UCSD-AML1 (cell line): ENCODE measurements at regions not wholly inside any gene's neighbourhood (a gene's known extent, or its start where the extent isn't known, plus 50 kb on each side); places are given as distances from the start of the nearest gene placed in this dataset.

ENCODE experiments used
- DNase-seq: peaks from one replicate; lab custom pipeline; 2025; ENCODE audit not compliant: unreplicated experiment; lab: John Stamatoyannopoulos, UW

DNA sequence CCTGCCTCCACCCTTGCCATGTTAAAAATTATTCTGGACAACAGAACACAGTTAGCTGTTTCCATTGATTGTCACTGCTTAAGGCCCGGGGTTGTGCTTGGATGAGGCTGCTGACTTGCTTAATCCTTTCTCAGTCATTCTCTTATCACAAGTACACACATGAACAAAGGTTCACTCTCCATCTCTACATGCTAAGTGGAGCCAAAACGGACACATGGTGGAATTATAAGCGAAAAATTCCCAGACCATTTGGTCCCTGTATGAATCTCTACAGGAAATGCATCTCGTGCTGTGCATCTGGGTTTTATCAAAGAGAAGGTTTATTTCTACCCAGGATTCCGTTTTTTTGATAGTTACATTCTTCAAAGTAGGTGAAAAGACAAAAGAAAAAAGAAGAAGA lies 177.5 kb upstream of the ETAA1 start:
- DNase-seq, result no peak

- no peak for DNase-seq
These were observed 175.9 kb upstream of the ETAA1 start for GRCh38 chr2:67221266-67221665.

DNA sequence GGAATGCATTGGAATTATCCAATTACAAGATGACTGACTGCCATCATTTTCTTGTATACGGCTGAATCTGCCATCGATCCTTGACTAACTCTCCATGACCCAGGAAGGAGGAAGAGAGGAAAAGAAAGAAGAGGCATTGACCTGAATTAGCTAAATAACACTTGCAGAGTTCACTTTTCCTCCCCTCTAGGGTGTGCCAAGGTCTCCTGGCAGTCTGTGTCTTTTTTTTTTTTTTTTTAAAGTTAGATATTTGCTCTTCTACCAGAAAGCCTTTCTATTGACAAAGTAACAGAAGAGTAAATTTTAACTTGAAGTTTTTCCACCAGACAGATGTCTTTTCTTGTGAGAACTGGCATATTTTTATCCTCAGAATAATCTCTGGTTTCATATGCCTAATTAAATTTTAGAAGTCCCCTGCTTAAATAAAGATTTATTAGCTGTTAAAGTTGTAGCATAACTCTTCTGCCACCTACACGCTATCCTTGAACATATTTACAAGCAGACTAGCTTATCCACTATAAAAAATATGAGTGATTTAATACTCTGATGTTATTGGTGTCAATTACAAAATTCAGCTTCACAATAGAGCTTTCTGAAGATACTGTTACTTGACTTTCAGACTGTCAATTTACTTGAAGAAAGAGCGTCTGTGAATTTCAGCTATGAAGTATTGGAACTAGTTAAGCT lies 171.7 kb upstream of the ETAA1 start:
- no peak for DNase-seq

DNA sequence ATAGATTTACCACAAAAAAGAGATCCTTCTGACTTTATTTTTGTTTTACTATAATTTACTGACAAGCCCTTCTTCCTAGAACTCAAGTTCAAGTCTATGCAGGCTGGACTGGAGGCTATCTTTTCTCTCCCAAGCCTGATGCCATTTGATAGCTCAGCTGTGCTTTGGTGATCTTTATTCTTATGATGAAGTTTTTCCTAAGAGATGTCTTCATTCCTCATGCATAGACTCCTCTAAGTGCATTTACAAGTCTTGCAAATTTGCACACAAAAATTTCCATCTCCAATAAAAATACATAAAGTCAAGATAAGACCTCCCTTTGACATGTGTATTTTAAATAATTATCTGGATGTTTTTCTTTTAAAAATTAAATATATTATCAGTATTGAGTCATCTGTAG lies 167.4 kb upstream of the ETAA1 start:
- DNase-seq, result no peak

DNA sequence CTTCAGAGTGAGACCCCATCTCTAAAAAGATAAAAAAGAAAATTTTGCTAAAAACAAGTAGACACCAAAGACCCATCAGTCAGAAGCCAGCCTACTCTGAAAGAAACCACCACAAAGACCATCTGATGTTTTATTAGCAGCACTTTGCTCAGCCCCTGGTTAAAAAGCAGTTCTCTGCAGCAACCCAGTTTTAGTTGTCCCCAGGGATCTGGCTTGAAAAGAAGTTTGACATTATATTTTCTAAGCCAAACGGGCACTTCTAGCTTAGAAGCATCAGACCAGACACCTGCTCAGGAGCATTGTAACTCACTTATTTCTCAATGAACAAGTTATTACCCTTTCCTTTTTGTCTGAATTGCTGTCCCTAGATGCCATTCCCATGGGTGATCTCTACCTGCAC lies 164.2 kb upstream of the ETAA1 start:
- DNase-seq, result no peak

DNA sequence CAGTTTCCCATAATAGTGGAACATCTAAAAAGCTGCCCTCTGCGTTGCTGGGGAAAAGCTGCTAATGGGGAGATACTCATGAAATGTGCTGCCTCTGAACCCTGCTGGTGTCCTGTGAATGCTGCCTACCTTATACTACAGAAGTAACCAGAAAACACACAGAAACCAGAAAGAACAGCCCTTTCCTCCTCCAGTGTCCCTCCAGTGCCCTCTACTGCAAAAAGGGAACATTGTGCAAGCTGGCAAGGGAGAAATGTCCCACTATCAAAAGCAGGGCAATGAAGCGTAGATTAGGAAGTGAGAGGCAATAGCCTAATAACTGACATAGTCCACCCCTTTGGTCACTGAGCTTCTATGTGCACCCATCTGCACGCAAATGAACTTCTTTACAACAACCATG lies 162.7 kb upstream of the ETAA1 start:
- no peak for DNase-seq

GRCh38 chr2:67237288-67237687 lies 159.8 kb upstream of the ETAA1 start:
- no peak for DNase-seq

GRCh38 chr2:67240507-67240906 lies 156.6 kb upstream of the ETAA1 start:
- no peak for DNase-seq

- DNase-seq, result no peak
These were observed 155.7 kb upstream of the ETAA1 start for GRCh38 chr2:67241453-67241852.

DNA sequence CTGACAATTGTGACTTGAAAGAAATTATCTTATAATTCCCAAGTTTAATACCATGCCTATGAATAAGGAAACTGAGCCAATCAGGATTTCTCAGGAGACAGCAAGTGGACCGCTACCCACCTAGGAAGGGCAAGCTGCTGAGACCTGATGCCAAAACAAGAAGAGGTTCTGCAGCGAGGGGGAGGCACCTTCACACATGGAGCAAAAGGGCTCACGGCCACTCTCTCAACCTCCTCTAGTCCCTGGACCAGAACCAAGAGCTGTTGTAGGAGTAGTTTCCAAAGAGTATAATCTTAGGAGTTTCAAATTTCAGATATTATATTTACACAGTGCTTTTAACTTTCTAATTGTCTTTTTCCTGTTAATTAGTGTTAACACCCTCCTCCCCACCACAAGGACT lies 154.7 kb upstream of the ETAA1 start:
- DNase-seq, result no peak

GRCh38 chr2:67243919-67244318 lies 153.2 kb upstream of the ETAA1 start:
- DNase-seq, result no peak

DNA sequence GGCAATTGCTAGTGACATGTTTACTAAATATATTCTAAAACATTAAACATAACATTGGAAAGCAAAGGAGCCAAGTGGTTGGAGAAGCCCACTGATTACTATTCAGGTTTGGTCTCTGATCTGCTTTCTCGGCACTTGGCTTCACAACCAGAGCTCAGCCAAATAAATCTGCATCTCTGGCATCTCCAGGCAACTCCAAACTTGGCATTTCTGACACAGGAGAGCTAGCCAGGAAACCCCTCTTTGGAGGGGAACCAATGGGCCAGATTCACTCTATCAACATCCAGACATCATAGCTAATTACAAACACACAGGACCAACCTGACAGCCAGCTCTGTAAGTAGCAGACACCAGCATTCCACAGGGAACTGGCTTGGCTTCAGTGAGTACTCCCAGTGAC lies 150.3 kb upstream of the ETAA1 start:
- DNase-seq, result no peak

DNA sequence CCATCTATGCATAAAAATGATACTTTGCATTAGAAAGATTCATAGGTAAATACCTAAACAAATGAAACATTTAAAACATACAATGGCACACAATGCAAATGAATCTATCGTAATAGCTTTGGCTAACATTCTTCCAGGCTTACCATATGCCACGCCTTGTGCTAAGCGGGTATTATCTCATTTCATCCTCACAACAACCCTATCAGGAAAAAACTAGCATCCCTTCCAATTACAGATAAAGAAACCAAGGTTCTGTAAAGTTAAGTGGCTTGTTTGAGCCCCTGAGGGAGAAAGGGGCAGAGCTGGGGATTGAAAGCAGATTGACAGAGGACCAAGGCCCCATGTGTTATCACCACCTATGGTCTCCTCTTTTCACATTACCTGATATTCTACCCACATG lies 145.4 kb upstream of the ETAA1 start:
- no peak for DNase-seq

- no peak for DNase-seq
These were observed 141.1 kb upstream of the ETAA1 start for GRCh38 chr2:67255933-67256615.

GRCh38 chr2:67256892-67257291 lies 140.2 kb upstream of the ETAA1 start:
- no peak for DNase-seq

- no peak for DNase-seq
These were observed 139.0 kb upstream of the ETAA1 start for GRCh38 chr2:67258122-67258521.

- no peak for DNase-seq
These were observed 138.3 kb upstream of the ETAA1 start for GRCh38 chr2:67258831-67259230.

- DNase-seq, result no peak
These were observed 137.4 kb upstream of the ETAA1 start for GRCh38 chr2:67259556-67260342.

- no peak for DNase-seq
These were observed 136.5 kb upstream of the ETAA1 start for GRCh38 chr2:67260343-67261277.

- DNase-seq, result no peak
These were observed 129.9 kb upstream of the ETAA1 start for GRCh38 chr2:67267241-67267640.

GRCh38 chr2:67268797-67269196 lies 128.3 kb upstream of the ETAA1 start:
- DNase-seq, result no peak
